Breast epithelium (tissue), 3 donors: ENCODE measurements at regions not wholly inside any gene's neighbourhood (a gene's known extent, or its start where the extent isn't known, plus 50 kb on each side); places are given as distances from the start of the nearest gene placed in this dataset.

Source experiments
- CTCF ChIP-seq, 3 donors: fragments of 450-650 bp; IDR thresholded peaks; one replicate each; pipeline ENCODE4 v1.5.1; 2016 to 2017; ENCODE audit warnings: antibody characterized with exemption in 3 of 3, mild to moderate bottlenecking in 3 of 3, moderate library complexity in 3 of 3
- POLR2A ChIP-seq: fragments of 450-650 bp; IDR thresholded peaks from one replicate; pipeline ENCODE4 v1.6.1; 2016; ENCODE audit warnings: antibody characterized with exemption, mild to moderate bottlenecking, moderate library complexity

DNA sequence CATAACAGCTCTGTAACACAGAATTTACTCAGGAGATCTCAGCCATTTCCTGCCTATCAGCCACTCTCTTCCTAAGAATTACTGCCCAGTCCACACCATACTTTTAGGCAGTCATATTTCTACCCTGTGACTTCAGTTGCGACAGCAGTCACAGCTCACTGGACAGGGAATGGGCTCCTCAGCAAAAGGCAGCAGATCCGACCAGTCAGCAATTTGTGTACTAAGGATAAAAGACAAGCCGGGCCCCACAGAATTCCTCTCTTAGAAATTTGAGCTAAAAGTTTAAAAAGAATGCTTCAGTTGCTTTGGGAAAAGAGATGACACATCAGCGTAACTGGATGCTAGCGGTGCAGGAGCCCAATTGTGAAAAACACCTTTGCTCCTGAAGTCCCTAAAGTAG, 172.1 kb downstream of the ENC1 start:
- TF ChIP-seq CTCF (IDR thresholded peaks at IDR 0.05) (no peak), POLR2A (no peak)
